CD4-positive, alpha-beta T cell treated with Interleukin-1 beta for 1 hour (primary cell): ENCODE measurements at regions not wholly inside any gene's neighbourhood (a gene's known extent, or its start where the extent isn't known, plus 50 kb on each side); places are given as distances from the start of the nearest gene placed in this dataset.
"Not testable (repeated sequence)": the region's sequence is repeated elsewhere in the genome, so short reads cannot be mapped to it uniquely, and the experiment has no call there.

Experiments used
- DNase-seq, 2 donors: peaks; one replicate each; pipeline ENCODE4 v3.0.0-alpha.2; 2020 to 2022

GRCh38 chr11:116666673-116667249 lies 106.0 kb downstream of the BUD13 start:
- not testable (repeated sequence) for DNase-seq

GRCh38 chr11:116665523-116665922 lies 107.3 kb downstream of the BUD13 start:
- no peak for DNase-seq

GRCh38 chr11:116661056-116661455 lies 111.7 kb downstream of the BUD13 start:
- no peak for DNase-seq

GRCh38 chr11:116660011-116660410 lies 112.8 kb downstream of the BUD13 start:
- no peak for DNase-seq

GRCh38 chr11:116658876-116659535 lies 113.8 kb downstream of the BUD13 start:
- DNase-seq: no peak

- DNase-seq: no peak
These were observed 114.7 kb downstream of the BUD13 start for GRCh38 chr11:116657842-116658825.

- DNase-seq: no peak
These were observed 116.8 kb downstream of the BUD13 start for GRCh38 chr11:116656011-116656410.

GRCh38 chr11:116654526-116654925 lies 118.3 kb downstream of the BUD13 start:
- no peak for DNase-seq

- no peak for DNase-seq
These were observed 119.6 kb downstream of the BUD13 start for GRCh38 chr11:116653206-116653605.

- DNase-seq: no peak
These were observed 121.0 kb downstream of the BUD13 start for GRCh38 chr11:116651737-116652237.

- no peak for DNase-seq
These were observed 121.6 kb downstream of the BUD13 start for GRCh38 chr11:116651098-116651736.

GRCh38 chr11:116650052-116650451 lies 122.7 kb downstream of the BUD13 start:
- no peak for DNase-seq

GRCh38 chr11:116649268-116649667 lies 123.5 kb downstream of the BUD13 start:
- no peak for DNase-seq

- DNase-seq: no peak
These were observed 124.3 kb downstream of the BUD13 start for GRCh38 chr11:116648247-116649174.

- DNase-seq: no peak
These were observed 125.3 kb downstream of the BUD13 start for GRCh38 chr11:116647305-116648080.

- DNase-seq: no peak
These were observed 126.6 kb downstream of the BUD13 start for GRCh38 chr11:116646191-116646590.

- no peak for DNase-seq
These were observed 127.9 kb downstream of the BUD13 start for GRCh38 chr11:116644941-116645305.

- no peak for DNase-seq
These were observed 128.4 kb downstream of the BUD13 start for GRCh38 chr11:116644201-116644940.

GRCh38 chr11:116643521-116643920 lies 129.3 kb downstream of the BUD13 start:
- DNase-seq: no peak

GRCh38 chr11:116642902-116643301 lies 129.9 kb downstream of the BUD13 start:
- no peak for DNase-seq
